KG1 (cell line): ENCODE measurements at regions not wholly inside any gene's neighbourhood (a gene's known extent, or its start where the extent isn't known, plus 50 kb on each side); places are given as distances from the start of the nearest gene placed in this dataset.

Source experiments
- DNase-seq: peaks from one replicate; lab custom pipeline; 2025; lab: John Stamatoyannopoulos, UW

GRCh38 chr11:45440111-45440510 lies 154.0 kb upstream of the SYT13 start:
- no peak for DNase-seq

DNA sequence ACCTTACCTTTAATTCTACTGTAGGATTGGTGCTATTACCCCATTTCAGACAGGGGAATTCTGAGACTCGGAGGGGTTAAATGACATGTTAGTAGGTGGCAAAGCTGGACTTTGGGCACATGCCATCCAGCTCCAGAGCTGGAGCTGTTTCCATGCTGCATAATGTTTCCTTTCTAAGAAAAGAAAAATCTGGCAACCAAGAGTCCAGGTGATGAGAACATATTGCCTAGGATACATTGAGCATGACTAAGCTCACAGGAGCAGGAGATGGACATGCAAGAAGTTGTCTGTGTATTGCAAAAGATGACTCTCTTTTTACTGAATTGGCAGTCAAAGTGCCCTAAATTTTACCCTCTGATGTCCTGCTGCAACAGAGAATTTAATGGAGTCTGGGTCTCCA lies 150.8 kb upstream of the SYT13 start:
- DNase-seq, result no peak

- DNase-seq, result no peak
These were observed 150.0 kb upstream of the SYT13 start for GRCh38 chr11:45436118-45436517.

- DNase-seq, result no peak
These were observed 149.6 kb upstream of the SYT13 start for GRCh38 chr11:45435706-45436105.

- DNase-seq, result no peak
These were observed 146.8 kb upstream of the SYT13 start for GRCh38 chr11:45432910-45433309.

- DNase-seq, result no peak
These were observed 146.0 kb upstream of the SYT13 start for GRCh38 chr11:45432100-45432499.

DNA sequence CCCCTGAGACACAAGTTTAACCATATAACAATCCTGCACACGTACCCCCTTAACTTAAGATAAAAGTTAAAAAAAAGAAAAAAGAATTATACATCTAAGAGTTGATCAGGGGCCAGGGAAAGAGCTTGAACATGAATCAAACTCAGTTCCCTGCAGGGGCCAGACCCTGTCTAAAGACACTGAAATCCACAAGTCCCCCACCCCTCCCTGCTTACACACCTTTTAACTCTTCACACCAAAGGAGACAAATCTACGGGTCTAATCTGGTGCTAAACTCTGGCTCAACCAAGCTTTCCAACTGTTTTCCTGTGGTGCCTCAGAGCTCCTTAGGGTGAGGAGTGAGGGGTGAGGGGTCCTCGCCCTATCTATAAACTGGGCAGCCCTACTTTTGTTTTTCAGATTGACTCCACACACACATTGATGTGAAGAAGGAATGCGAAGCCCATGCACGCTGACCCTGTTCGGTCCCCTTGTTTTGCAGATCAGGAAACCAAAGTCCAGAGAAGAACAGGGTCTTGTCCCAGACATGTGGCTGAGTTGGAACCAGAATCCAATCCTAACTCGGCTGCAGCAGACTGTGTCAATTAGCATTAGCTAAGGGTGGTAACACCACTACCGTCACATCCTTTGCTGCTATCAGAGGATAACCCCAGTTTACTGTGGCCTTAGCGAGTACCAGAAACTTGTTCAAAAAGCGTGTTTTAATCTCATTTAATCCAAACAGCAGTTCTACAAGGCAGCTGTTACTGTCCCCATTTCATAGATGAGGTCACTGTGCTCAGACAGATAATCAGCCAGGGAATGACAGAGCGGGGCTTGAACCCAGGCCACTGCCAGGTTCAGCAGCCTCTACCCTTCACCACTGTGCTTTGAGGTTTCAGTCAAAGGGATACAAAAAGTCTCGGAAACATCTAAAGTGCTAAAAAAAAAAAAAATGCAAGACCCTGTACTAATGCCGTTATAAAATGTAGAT lies 145.2 kb upstream of the SYT13 start:
- DNase-seq, result no peak

GRCh38 chr11:45430361-45430760 lies 144.2 kb upstream of the SYT13 start:
- DNase-seq, result no peak

- DNase-seq, result no peak
These were observed 143.6 kb upstream of the SYT13 start for GRCh38 chr11:45429719-45430118.

GRCh38 chr11:45428541-45429230 lies 142.5 kb upstream of the SYT13 start:
- DNase-seq, result no peak

- no peak for DNase-seq
These were observed 142.0 kb upstream of the SYT13 start for GRCh38 chr11:45428116-45428515.

DNA sequence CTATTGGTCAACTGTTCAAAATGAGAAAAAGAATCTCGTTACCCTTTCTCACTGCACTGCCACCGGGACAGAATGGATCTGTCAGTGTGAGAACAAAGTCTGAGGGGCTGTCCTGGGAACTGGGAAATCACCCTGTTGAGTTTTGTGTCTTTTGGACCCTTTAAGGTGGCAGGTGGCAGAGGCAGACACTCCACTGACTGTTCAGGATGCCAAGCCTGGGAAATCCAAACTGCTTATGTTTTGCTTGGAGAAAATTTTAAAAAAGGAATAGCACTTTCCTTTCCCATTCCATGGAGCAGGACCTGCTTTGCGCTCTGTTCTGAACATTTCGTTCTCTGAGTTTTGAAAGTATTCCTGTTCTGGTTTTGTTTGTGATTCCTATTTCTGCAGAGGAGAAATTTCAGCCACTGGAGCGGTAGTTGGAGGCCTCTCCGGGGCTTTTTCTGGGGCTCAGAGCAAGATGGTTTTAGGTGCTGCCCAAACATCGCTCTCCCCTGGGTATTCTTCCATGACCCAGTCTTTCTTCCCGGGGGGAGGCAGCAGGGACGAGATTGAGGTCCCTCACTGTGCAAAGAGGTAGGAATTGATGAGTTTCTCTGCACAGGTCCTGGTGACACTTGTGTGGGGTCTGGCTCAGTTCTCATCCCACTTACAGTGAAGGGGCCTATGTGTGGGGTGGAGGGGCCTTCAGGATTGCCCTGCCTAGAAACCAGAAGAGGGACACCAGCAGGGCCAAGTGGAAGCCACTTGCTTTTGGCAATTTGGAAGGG lies 138.5 kb upstream of the SYT13 start:
- no peak for DNase-seq

GRCh38 chr11:45423475-45424120 lies 137.5 kb upstream of the SYT13 start:
- no peak for DNase-seq

- DNase-seq, result no peak
These were observed 136.9 kb upstream of the SYT13 start for GRCh38 chr11:45423036-45423435.

DNA sequence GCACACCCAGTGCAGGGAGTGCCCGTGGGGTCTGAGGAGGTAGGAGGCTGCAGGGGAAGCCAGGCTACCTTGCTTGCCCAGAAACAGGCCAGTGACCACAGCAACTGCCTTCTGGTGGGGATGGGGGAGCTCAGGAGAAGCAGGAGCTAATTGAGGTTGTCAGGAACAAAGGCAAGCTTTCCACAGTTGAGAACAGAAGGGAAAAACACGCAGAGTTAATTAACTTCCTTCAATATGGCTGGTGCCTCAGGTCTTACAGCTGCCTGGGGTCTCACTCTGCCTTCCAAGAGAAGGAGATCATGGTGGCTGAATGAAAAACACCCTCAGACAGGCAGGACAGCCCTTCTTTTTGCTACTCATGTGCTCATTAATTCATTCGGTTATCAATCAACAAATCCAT lies 127.9 kb upstream of the SYT13 start:
- no peak for DNase-seq

- DNase-seq, result no peak
These were observed 127.2 kb upstream of the SYT13 start for GRCh38 chr11:45413156-45413858.

GRCh38 chr11:45412521-45412920 lies 126.4 kb upstream of the SYT13 start:
- no peak for DNase-seq

- DNase-seq, result no peak
These were observed 125.9 kb upstream of the SYT13 start for GRCh38 chr11:45412051-45412471.

DNA sequence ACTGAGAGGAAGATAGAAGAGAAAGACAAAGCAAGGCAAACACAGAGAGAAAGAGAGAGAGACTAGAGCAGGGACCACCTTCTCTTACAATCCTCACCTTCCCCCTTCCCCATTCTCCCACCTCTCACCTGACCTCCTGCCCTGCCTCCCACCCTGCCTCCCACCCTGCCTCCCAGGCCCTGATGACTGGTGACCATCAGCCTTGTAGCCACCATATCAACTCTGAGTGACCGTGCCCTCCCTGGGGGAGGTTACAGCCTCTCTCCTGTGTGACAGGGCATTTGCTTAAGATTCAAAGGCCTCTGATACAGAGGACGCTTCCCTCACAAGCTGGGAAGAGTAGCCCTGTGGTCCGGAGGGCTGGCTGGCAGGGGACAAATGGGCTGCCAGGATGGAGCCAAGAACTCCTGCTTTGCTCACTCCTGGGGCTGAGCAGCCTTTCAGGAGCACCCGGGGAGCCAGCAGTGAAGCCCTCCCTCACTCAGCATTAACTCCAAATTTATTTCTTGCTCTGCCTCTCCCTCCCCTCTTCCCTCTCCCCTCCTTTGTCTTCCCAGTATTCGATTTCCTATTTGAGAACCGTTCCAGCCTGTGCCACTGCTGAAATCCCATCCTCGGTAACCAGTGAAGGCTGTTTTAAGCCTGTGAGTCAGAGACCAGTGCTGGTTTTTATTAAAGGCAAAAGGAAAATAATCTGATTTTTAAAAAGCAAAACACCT lies 125.2 kb upstream of the SYT13 start:
- no peak for DNase-seq

GRCh38 chr11:45410391-45411227 lies 124.5 kb upstream of the SYT13 start:
- no peak for DNase-seq
